DOHH2 (cell line): ENCODE measurements at regions not wholly inside any gene's neighbourhood (a gene's known extent, or its start where the extent isn't known, plus 50 kb on each side); places are given as distances from the start of the nearest gene placed in this dataset.

Experiments used
- H3F3A ChIP-seq: fragments of 200-600 bp; sonication (generic), shearing (Covaris generic); 2 replicates; pipeline ENCODE4 v1.6.0; 2016; ENCODE audit warnings: antibody characterized with exemption, mild to moderate bottlenecking; ENCODE audit not compliant: control insufficient read depth, insufficient read depth
- H3K27ac ChIP-seq: fragments of 200-600 bp; sonication (generic); 2 replicates; pipeline ENCODE4 v1.5.1; 2014; ENCODE audit warnings: low read depth, mild to moderate bottlenecking, low read length, moderate library complexity
- H3K27me3 ChIP-seq: fragments of 200-600 bp; sonication (generic); 2 replicates; pipeline ENCODE4 v1.6.1; 2014; ENCODE audit warnings: mild to moderate bottlenecking, low read length, mixed read lengths; ENCODE audit not compliant: control insufficient read depth
- H3K36me3 ChIP-seq: fragments of 200-600 bp; sonication (generic); 2 replicates; pipeline ENCODE4 v1.6.1; 2014; ENCODE audit warnings: mild to moderate bottlenecking, low read length, moderate library complexity, mixed read lengths; ENCODE audit not compliant: control insufficient read depth
- H3K4me1 ChIP-seq: fragments of 200-600 bp; sonication (generic); 2 replicates; pipeline ENCODE4 v1.6.1; 2014; ENCODE audit warnings: mild to moderate bottlenecking, low read length, mixed read lengths; ENCODE audit not compliant: control insufficient read depth
- H3K4me2 ChIP-seq: fragments of 200-600 bp; sonication (generic); 2 replicates; pipeline ENCODE4 v1.6.0; 2014; ENCODE audit warnings: mild to moderate bottlenecking, low read length, moderate library complexity
- H3K4me3 ChIP-seq: fragments of 200-600 bp; sonication (generic); 2 replicates; pipeline ENCODE4 v1.5.1; 2014; ENCODE audit warnings: mild to moderate bottlenecking, low read length, mixed read lengths
- H3K79me2 ChIP-seq: fragments of 200-600 bp; sonication (generic); 2 replicates; pipeline ENCODE4 v1.6.1; 2014; ENCODE audit warnings: mild to moderate bottlenecking, low read length, mixed read lengths; ENCODE audit not compliant: control insufficient read depth
- H3K9me2 ChIP-seq: fragments of 200-600 bp; sonication (generic); replicated peaks from 2 replicates; pipeline ENCODE4 v1.6.1; 2014; ENCODE audit warnings: mild to moderate bottlenecking, low read length, mixed read lengths; ENCODE audit not compliant: control insufficient read depth
- H3K9me3 ChIP-seq: fragments of 200-600 bp; sonication (generic); 2 replicates; pipeline ENCODE4 v1.6.1; 2014; ENCODE audit warnings: antibody characterized with exemption, low read length, mixed read lengths; ENCODE audit not compliant: control insufficient read depth, insufficient read depth
- H4K20me1 ChIP-seq: fragments of 200-600 bp; sonication (generic); 2 replicates; pipeline ENCODE4 v1.6.0; 2014; ENCODE audit warnings: low read depth, mild to moderate bottlenecking, antibody characterized with exemption, low read length, moderate library complexity; ENCODE audit not compliant: control insufficient read depth, insufficient read depth
- CTCF ChIP-seq: fragments of 200-600 bp; sonication (generic); IDR thresholded peaks from one replicate; pipeline ENCODE4 v1.5.1; 2014; ENCODE audit warnings: antibody characterized with exemption, mild to moderate bottlenecking, low read depth, low read length; ENCODE audit not compliant: poor library complexity, severe bottlenecking
- EZH2phosphoT487 ChIP-seq: fragments of 200-600 bp; sonication (generic); IDR thresholded peaks from 2 replicates; pipeline ENCODE4 v1.6.1; 2017; ENCODE audit warnings: borderline replicate concordance, mild to moderate bottlenecking, antibody characterized with exemption, low read length, moderate library complexity, mixed read lengths

- Histone ChIP-seq H3K79me2 (no peaks in the 10 kb centered on the region), H3K9me2 (no peaks in the 10 kb centered on the region), H3K4me2 (no peak overlapping the region), H3F3A (no peaks in the 10 kb centered on the region), H3K36me3 (no peaks in the 10 kb centered on the region), H3K4me3 (no peak overlapping the region), H3K4me1 (no peaks in the 10 kb centered on the region), H4K20me1 (no peaks in the 10 kb centered on the region), H3K27ac (no peak overlapping the region), H3K9me3 (no peaks in the 10 kb centered on the region), H3K27me3 (no peaks in the 10 kb centered on the region)
- no peak for TF ChIP-seq EZH2phosphoT487
- no peak for TF ChIP-seq CTCF
These were observed 257.1 kb downstream of the HNMT start for GRCh38 chr2:138221358-138221757.

GRCh38 chr2:138223319-138223718, 259.0 kb downstream of the HNMT start:
- H4K20me1 ChIP-seq: no peaks in the 10 kb centered on the region
- no peak overlapping the region for H3K27ac ChIP-seq
- H3F3A ChIP-seq: no peaks in the 10 kb centered on the region
- H3K4me3 ChIP-seq: no peak overlapping the region
- no peak overlapping the region for H3K4me2 ChIP-seq
- H3K4me1 ChIP-seq: no peaks in the 10 kb centered on the region
- no peaks in the 10 kb centered on the region for H3K27me3 ChIP-seq
- TF ChIP-seq EZH2phosphoT487 (no peak), CTCF (no peak)
- no peaks in the 10 kb centered on the region for H3K36me3 ChIP-seq
- no peaks in the 10 kb centered on the region for H3K79me2 ChIP-seq
- H3K9me3 ChIP-seq: no peaks in the 10 kb centered on the region
- no peaks in the 10 kb centered on the region for H3K9me2 ChIP-seq

GRCh38 chr2:138227195-138227594, 262.9 kb downstream of the HNMT start:
- Histone ChIP-seq H3K27ac (no peak overlapping the region), H3F3A (no peaks in the 10 kb centered on the region), H3K36me3 (no peaks in the 10 kb centered on the region), H3K27me3 (no peaks in the 10 kb centered on the region), H3K4me3 (no peak overlapping the region), H3K4me1 (no peaks in the 10 kb centered on the region), H3K9me3 (no peaks in the 10 kb centered on the region), H4K20me1 (no peaks in the 10 kb centered on the region), H3K4me2 (no peak overlapping the region), H3K9me2 (no peaks in the 10 kb centered on the region), H3K79me2 (no peaks in the 10 kb centered on the region)
- TF ChIP-seq EZH2phosphoT487: no peak
- no peak for TF ChIP-seq CTCF

GRCh38 chr2:138228101-138228500, 263.8 kb downstream of the HNMT start:
- H3K36me3 ChIP-seq: no peaks in the 10 kb centered on the region
- no peaks in the 10 kb centered on the region for H3K4me1 ChIP-seq
- H3K4me2 ChIP-seq: no peak overlapping the region
- H3K79me2 ChIP-seq: no peaks in the 10 kb centered on the region
- H3K9me2 ChIP-seq: no peaks in the 10 kb centered on the region
- H3F3A ChIP-seq: no peaks in the 10 kb centered on the region
- no peaks in the 10 kb centered on the region for H4K20me1 ChIP-seq
- no peaks in the 10 kb centered on the region for H3K27me3 ChIP-seq
- no peaks in the 10 kb centered on the region for H3K9me3 ChIP-seq
- no peak overlapping the region for H3K4me3 ChIP-seq
- H3K27ac ChIP-seq: no peak overlapping the region
- TF ChIP-seq CTCF (no peak), EZH2phosphoT487 (no peak)
